NCI-H226 (cell line): ENCODE measurements at regions not wholly inside any gene's neighbourhood (a gene's known extent, or its start where the extent isn't known, plus 50 kb on each side); places are given as distances from the start of the nearest gene placed in this dataset.

Experiments used
- DNase-seq: peaks from one replicate; pipeline ENCODE4 v3.0.0-alpha.2; 2015

DNA sequence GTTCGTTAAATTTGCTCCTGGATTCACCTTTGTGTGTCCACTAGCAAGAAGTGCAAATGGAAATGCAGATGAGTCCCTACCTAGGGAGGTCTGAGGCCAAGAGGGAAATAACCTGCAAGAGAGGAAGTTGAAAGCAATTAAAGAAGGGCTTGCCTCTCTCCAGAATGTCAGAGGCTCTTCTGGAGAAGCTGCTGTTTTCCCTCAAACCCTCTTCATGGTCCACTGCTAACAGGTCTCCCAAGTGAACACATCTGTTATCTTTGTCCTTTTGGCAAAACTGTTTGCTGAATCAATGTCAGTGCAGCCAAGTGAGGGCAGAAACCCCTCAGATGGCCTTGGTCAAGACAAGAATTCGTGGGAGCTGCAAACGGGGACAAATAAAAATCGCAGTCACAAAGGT, 177.3 kb upstream of the PLXNA2 start:
- DNase-seq = no peak

DNA sequence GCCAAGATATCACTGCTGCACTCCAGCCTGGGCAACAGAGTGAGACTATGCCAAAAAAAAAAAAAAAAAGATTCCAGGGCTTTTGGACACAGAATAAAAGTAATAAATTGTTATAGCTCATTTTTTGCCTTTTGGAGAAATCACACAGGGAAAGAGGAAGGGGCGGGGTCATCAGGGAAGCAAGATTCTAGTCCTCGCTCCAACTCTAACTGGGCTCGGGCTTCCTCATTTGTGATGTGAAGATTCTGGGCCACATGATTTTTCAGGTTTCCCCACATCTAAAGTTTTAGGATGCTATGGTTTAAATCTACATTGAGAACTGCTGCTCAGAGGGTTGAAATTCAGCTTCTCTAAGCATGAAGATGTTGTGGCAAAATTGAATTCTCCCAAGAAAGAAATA, 179.3 kb upstream of the PLXNA2 start:
- DNase-seq = no peak

DNA sequence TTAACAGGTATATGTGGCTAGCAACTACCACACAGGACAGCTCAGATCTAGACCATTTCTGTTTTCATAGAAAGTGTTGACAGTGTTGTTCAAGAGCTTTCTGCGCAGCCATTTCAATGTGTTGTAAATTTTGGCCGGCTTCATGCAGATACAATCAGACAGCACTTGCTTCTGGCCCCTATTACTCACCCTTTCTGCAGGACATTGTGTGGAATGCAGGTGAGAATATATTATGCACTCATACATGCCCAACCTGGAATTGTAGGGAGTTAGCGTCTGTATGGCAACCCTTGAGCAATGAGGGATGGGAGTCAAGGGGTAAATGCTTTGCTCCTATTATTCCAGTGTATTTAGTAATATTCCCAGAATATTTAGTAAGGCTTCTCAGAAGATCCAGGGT, 180.9 kb upstream of the PLXNA2 start:
- no peak for DNase-seq

- no peak for DNase-seq
Observed at GRCh38 chr1:208430220-208430619, 186.0 kb upstream of the PLXNA2 start.

DNA sequence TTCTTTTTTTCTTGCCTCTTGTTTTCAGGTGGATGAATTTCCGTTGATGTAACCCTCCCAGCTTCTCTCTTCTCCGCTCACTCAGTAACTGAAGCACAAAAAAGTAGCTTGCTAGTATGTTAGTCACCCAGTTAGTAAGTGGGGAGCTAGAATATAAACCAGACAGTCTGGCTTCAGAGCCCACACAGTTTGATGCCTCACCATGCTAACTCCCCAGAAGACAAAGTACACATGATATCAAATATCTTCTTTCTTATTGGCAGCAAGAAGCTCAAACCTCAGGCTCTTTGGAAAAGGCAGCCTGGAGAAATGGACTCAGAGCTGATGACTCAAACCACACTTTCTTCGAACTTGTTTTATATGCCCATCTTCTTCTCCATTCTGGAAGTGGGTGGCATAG, 187.5 kb upstream of the PLXNA2 start:
- no peak for DNase-seq

- DNase-seq = no peak
Observed at GRCh38 chr1:208432346-208432745, 188.2 kb upstream of the PLXNA2 start.

- DNase-seq = no peak
Observed at GRCh38 chr1:208433086-208433485, 188.9 kb upstream of the PLXNA2 start.

- no peak for DNase-seq
Observed at GRCh38 chr1:208433971-208434370, 189.8 kb upstream of the PLXNA2 start.

- no peak for DNase-seq
Observed at GRCh38 chr1:208437401-208437800, 193.2 kb upstream of the PLXNA2 start.

DNA sequence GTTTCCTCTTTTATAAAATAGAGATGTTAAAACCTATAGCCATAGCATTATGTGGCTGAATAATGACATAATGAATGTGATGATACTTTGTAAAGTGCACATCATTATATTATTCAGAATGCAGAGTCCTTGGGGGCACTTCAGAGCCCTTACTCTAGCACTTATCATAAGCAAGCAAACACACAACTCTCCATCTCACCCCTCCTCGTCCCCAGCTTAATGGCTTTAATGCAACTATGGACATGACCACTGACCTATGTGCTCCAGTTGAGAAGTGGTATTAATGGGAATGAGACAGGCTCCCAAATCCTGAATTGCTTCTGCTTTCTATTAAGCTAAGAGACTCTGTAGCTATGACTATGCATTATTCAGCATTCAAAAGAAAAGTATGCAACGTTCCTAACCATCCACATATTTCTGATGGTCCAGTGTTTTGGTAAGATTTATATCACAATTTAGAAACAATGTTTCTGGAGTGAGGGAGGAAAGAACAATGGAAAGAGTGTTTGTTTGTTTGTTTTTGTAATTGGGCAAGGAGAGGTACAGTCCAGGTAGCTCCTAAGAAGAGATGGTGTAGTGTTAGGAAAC, 194.0 kb upstream of the PLXNA2 start:
- DNase-seq = no peak

DNA sequence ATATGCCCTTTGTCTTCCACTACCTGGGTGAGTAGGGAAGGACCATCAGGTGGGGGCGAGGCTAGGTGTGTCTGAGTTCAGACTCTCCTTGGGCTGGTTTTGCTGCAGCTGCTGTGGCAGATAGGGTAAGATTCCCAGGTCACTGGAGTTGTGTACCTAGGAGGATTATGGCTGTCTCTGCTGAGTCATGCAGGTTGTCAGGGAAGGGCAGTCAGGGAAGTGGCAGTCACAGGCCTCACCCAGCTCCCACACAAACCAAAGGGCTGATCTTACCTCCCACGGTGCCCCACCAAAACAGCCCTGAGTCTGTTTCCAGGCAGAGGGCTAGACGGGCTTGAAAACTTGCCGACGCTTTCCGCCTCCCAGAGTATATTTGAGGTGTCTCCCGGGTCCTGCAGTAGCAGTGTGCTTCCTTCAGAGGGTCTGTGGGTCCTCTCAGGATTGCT, 201.6 kb upstream of the PLXNA2 start:
- no peak for DNase-seq

DNA sequence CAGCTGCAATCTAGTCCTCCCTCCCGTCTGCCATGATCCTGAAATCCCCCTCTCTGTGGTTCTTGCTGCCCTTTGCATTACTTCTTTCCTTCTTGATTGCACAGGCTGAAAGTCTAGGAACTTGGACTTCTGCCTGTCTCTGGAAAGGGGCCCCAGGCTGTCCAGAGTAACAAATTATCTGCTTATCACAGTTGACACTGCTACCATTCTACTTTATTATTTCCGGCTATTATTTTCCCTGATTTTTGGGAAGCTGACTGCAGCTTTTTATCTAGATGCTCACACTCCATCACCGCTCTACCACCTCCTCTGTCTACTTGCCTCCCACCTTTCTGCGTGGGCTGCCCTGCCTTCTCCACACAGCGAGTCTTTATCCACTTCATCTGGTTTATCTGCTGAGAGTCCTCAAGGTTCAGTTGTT, 202.1 kb upstream of the PLXNA2 start:
- no peak for DNase-seq

DNA sequence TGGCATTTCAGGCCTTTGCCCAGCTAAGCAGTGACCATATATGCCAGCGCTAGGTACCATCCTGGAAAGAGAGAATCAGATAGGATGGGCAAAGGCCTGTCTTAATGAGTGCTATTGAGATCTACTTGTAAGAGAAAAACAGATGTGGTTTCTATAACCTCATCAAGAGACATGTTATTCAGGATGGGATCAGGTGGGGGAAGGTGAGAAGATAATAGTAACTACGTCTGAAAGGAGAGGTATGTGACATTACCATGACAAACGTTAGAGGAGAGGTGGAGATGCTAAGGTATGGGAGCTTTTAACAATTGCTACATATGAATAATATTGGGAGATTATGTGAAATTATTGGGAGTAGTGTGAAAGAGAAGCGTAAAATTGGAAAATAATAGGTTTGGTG, 204.2 kb upstream of the PLXNA2 start:
- DNase-seq = no peak

DNA sequence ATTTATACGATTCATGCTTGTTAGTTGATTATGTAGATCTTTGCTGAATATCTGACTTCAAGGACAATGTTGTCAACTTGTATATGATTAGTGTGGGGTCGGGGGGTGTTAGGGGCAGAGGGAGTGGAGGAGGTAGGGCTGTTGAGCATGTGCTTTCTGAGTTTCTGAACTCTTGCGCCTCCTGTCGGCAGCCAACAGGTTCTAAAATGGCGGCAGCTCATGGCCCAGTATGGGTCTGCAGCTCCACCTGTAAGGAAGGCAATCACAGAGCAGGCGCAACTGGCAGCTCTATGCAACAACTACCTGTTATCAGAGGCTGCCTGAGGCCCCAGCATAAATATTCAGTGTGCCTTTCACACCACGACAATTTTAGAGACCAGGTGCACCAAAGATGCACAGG, 205.8 kb upstream of the PLXNA2 start:
- DNase-seq = no peak

GRCh38 chr1:208450958-208451357, 206.8 kb upstream of the PLXNA2 start:
- DNase-seq = no peak

DNA sequence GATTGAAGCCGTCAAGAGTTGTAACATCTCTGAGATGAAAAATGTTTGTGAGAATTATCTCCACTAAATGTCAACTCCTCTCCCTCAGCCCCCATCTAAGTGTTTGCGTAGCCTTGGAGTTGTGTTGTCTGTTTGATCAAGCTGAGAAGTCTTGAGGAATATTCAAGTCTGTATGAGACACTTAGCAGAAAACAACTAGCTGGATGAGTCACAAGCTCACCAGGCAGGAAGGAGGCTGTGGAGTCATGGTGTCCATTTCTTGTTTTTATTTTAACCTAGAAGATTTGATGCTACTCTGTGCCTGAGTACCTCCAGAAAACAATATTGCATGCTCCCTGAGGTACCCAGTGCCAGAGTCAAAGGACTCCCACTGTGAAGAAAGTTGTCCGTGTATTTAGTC, 211.6 kb upstream of the PLXNA2 start:
- DNase-seq = no peak

DNA sequence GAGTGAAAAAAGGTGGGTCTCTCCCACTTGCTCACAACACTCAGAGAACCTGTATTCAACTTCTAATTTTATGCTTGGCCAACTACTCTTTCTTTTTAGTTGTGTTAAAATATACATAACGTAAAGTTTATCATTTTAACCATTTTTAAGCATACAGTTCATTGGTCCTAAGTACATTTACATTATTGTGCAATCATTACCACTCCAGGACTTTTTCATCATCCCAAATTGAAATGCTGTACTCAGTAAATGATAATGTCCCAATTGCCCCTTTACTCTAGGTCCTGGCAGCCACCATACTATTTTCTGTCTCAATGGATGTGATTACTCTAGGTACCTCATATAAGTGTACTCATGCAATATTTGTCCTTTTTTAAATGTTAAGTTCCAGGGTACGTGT, 212.3 kb upstream of the PLXNA2 start:
- DNase-seq = no peak

DNA sequence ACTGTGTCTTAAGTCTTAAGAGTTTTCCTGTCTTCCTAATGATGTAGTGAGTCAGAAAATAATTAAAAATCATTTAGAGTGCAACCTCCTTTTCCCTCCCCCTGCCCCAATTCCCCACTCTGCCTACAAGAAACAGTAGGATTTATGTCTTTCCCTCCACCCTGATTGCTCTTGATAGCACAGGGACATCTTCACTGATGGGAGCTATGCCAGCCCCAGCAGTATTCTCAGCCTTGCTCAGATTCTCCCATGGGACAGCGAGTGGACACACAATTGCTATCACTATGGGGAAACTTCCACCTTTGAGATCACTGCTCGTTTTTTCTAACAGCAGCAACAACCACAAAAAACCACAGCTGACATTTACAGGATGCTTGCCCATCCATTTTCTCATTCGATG, 216.6 kb upstream of the PLXNA2 start:
- no peak for DNase-seq

DNA sequence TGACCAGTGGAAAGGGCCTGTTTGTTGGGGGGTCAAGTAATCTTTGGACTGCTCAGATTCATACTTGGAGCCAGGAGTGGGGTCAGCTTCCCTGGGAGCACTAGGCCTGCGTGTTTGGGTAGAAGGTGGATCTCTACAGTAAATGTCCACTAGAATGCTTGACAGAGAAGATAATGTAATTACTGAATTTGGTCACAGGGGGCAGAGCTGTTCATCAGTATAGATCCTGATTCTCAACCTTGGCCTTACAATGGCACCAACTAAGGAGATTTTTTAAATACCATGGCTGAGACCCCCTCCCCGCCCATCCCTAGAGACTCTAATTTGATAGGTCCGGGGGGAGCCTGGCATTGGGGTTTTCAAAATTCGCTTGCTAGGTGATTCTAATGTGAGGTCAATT, 217.5 kb upstream of the PLXNA2 start:
- no peak for DNase-seq

DNA sequence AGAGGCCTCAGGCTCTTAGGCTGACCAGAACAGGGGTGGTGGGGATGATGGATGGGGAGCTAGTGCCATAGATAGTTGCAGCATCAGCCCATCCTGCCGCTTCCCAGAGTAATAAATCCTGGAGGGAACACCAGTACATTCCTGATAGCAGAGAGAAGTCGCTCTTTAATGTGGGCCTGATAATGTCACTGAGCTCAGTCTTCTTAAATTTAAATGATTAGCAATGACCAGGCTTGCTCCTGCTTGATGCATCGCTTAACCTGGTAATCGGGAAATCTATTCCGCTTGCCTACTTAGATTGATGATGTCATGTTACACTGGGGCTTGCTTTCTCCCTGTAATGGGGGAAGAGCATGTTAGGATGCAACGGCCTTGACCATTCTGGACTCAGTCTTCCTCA, 218.6 kb upstream of the PLXNA2 start:
- DNase-seq = no peak

- DNase-seq = no peak
Observed at GRCh38 chr1:208465266-208465665, 221.1 kb upstream of the PLXNA2 start.

DNA sequence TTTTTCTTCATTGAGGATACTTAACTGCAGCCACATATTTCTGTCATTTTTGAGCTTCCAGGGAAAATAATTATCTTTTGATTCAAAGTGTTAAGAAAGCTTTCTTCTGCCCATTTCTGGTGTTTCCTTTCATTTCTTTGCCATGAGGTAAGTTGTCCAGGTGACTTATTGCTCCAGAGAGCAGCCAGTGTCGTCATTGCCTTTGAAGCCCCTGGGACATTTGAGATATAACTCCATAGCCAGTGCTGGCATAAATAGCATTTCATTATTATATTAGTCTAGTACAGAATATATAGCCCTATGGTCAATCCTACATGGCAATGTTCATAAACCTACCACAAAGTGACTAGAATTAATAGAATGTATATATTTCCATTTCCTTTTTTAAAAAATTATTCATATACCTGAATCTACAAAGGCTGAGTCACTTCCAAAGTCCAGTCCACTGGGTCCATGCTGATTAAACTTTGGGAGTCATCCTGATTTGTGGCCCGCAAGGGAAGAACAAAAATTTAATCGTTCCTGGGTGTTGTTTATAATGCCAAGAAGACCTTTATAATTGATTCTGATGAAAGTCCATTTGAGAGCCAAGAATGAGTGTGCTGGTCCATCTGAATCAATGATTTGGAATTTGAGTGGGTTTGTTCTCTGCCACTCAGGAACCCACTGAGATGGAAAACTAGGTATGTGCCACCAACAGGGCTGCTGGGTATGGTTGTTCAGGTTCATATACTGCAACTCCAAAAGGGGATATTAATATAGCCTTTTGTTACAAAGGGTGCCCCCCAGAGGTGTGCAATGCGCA, 221.8 kb upstream of the PLXNA2 start:
- no peak for DNase-seq

DNA sequence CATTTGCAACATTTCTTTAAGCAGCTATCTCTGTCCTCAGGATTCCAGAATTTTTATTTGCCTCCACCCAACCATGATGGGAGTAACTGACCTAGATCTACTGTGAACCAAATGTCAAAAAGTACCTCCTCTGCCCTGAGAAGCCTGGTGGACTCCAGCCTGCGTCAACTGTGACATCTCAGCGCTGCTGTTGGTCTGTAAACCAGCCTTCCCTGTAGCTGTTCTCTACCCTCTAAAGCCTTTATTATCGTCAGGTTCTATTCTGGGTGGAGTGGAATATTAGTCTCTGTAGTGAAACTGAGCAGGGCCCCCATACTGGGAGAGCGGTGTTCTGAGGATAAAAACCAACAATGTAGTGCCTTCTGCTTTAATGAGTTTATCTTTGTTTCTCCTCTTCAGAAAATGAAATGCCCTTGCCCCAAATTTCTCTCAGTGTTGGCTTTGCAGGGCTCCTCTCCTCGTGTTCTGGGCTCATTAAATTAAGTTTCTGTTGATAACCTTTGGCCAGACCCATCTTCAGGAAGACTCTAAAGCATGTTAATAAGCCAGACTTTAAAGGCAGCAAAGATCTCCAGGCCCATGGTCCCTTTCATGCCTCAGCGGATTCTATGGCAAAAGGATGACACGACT, 223.1 kb upstream of the PLXNA2 start:
- DNase-seq = no peak

GRCh38 chr1:208475449-208475848, 231.3 kb upstream of the PLXNA2 start:
- no peak for DNase-seq
